Hepatocyte (in vitro differentiated cells): ENCODE measurements at regions not wholly inside any gene's neighbourhood (a gene's known extent, or its start where the extent isn't known, plus 50 kb on each side); places are given as distances from the start of the nearest gene placed in this dataset.

Experiments
- DNase-seq: peaks from one replicate; pipeline ENCODE4 v3.0.0-alpha.2; 2016; ENCODE audit warnings: low spot score
- H2AFZ ChIP-seq: fragments of 200-600 bp; sonication (generic); 2 replicates; pipeline ENCODE4 v1.6.0; 2016; ENCODE audit warnings: antibody characterized with exemption, mild to moderate bottlenecking
- H3K27ac ChIP-seq: fragments of 200-600 bp; sonication (generic); 2 replicates; pipeline ENCODE4 v1.5.1; 2016; ENCODE audit warnings: mild to moderate bottlenecking
- H3K27me3 ChIP-seq: fragments of 200-600 bp; sonication (generic); 2 replicates; pipeline ENCODE4 v1.6.1; 2016
- H3K36me3 ChIP-seq: fragments of 200-600 bp; sonication (generic); replicated peaks from 2 replicates; pipeline ENCODE4 v1.5.1; 2016; ENCODE audit warnings: low read depth; ENCODE audit not compliant: insufficient read depth
- H3K4me1 ChIP-seq: fragments of 200-600 bp; sonication (generic); 2 replicates; pipeline ENCODE4 v1.5.1; 2016; ENCODE audit warnings: mild to moderate bottlenecking, moderate library complexity; ENCODE audit not compliant: insufficient read depth
- H3K4me2 ChIP-seq: fragments of 200-600 bp; sonication (generic); 2 replicates; pipeline ENCODE4 v1.6.0; 2016
- H3K4me3 ChIP-seq: fragments of 200-600 bp; sonication (generic); 2 replicates; pipeline ENCODE4 v1.5.1; 2016; ENCODE audit warnings: mild to moderate bottlenecking
- H3K79me2 ChIP-seq: fragments of 200-600 bp; sonication (generic); 2 replicates; pipeline ENCODE4 v1.6.0; 2017; ENCODE audit warnings: mild to moderate bottlenecking
- H3K9me2 ChIP-seq: fragments of 200-600 bp; sonication (generic); replicated peaks from 2 replicates; pipeline ENCODE4 v1.6.0; 2017; ENCODE audit warnings: mild to moderate bottlenecking; ENCODE audit not compliant: insufficient read depth
- H3K9me3 ChIP-seq: fragments of 200-600 bp; sonication (generic); 2 replicates; pipeline ENCODE4 v1.5.1; 2016; ENCODE audit warnings: low read depth, mild to moderate bottlenecking
- H4K20me1 ChIP-seq: fragments of 200-600 bp; sonication (generic); 2 replicates; pipeline ENCODE4 v1.6.0; 2016; ENCODE audit warnings: mild to moderate bottlenecking; ENCODE audit not compliant: insufficient read depth, poor library complexity, severe bottlenecking
- CTCF ChIP-seq: fragments of 200-600 bp; sonication (generic); IDR thresholded peaks from 2 replicates; pipeline ENCODE4 v1.5.1; 2016; ENCODE audit warnings: antibody characterized with exemption, mild to moderate bottlenecking; ENCODE audit not compliant: poor library complexity
- EZH2 ChIP-seq: fragments of 200-600 bp; sonication (generic); IDR thresholded peaks from 2 replicates; pipeline ENCODE4 v1.6.1; 2016; ENCODE audit warnings: antibody characterized with exemption, mild to moderate bottlenecking, borderline replicate concordance
- EZH2phosphoT487 ChIP-seq: fragments of 200-600 bp; sonication (generic); IDR thresholded peaks from one replicate; pipeline ENCODE4 v1.6.1; 2018; ENCODE audit warnings: antibody characterized with exemption, mild to moderate bottlenecking, low read depth, moderate library complexity; ENCODE audit not compliant: unreplicated experiment, severe bottlenecking
- WGBS: methylation state at CpG from one replicate; pipeline ENCODE4 v1.1.6; 2016; ENCODE audit warnings: low lambda C conversion rate; ENCODE audit errors: missing lambda C conversion rate; 5-methylcytosine and 5-hydroxymethylcytosine counted together

- H3K79me2 ChIP-seq = no peaks in the 10 kb centered on the region
- no peaks in the 10 kb centered on the region for H3K27me3 ChIP-seq
- H3K4me1 ChIP-seq = no peaks in the 10 kb centered on the region
- DNase-seq = no peak
- no peak overlapping the region for H3K27ac ChIP-seq
- H3K4me3 ChIP-seq = no peak overlapping the region
- peaks cover 4% of the 10 kb centered on the region for H3K9me3 ChIP-seq
- no peak overlapping the region for H2AFZ ChIP-seq
- TF ChIP-seq EZH2phosphoT487 (no peak), EZH2 (no peak), CTCF (no peak)
- no peaks in the 10 kb centered on the region for H3K36me3 ChIP-seq
- H3K4me2 ChIP-seq = no peak overlapping the region
- WGBS = 49% methylated on average over 2 of the region's 2 CpGs
- no peaks in the 10 kb centered on the region for H4K20me1 ChIP-seq
- no peaks in the 10 kb centered on the region for H3K9me2 ChIP-seq
Measured at GRCh38 chr2:9063023-9063606, 59.6 kb upstream of the MBOAT2 start.

GRCh38 chr2:9060819-9061218 is 57.3 kb upstream of the MBOAT2 start:
- no peaks in the 10 kb centered on the region for H3K36me3 ChIP-seq
- H3K4me2 ChIP-seq = no peak overlapping the region
- no peaks in the 10 kb centered on the region for H3K27me3 ChIP-seq
- DNase-seq = no peak
- H3K4me1 ChIP-seq = no peaks in the 10 kb centered on the region
- H3K79me2 ChIP-seq = no peaks in the 10 kb centered on the region
- no peak overlapping the region for H3K4me3 ChIP-seq
- H3K9me3 ChIP-seq = peaks cover 4% of the 10 kb centered on the region
- no peaks in the 10 kb centered on the region for H4K20me1 ChIP-seq
- no peak overlapping the region for H2AFZ ChIP-seq
- no peaks in the 10 kb centered on the region for H3K9me2 ChIP-seq
- TF ChIP-seq EZH2 (no peak), EZH2phosphoT487 (no peak), CTCF (no peak)
- H3K27ac ChIP-seq = no peak overlapping the region
- 58% methylated on average over 4 of the region's 4 CpGs for WGBS

GRCh38 chr2:9057939-9058761 is 54.7 kb upstream of the MBOAT2 start:
- no peak for DNase-seq
- H3K27me3 ChIP-seq = no peaks in the 10 kb centered on the region
- H3K4me1 ChIP-seq = no peaks in the 10 kb centered on the region
- no peak overlapping the region for H3K27ac ChIP-seq
- H4K20me1 ChIP-seq = no peaks in the 10 kb centered on the region
- H3K9me3 ChIP-seq = no peaks in the 10 kb centered on the region
- H3K79me2 ChIP-seq = no peaks in the 10 kb centered on the region
- H3K4me3 ChIP-seq = no peak overlapping the region
- no peak overlapping the region for H3K4me2 ChIP-seq
- H2AFZ ChIP-seq = no peak overlapping the region
- H3K36me3 ChIP-seq = no peaks in the 10 kb centered on the region
- TF ChIP-seq CTCF (no peak), EZH2 (no peak), EZH2phosphoT487 (no peak)
- 76% methylated on average over 9 of the region's 9 CpGs for WGBS
- H3K9me2 ChIP-seq = no peaks in the 10 kb centered on the region
